Skin epidermis (tissue), 12 donors: ENCODE measurements at regions not wholly inside any gene's neighbourhood (a gene's known extent, or its start where the extent isn't known, plus 50 kb on each side); places are given as distances from the start of the nearest gene placed in this dataset.
A peak's percentile ranks its signal among the peaks of the same experiment; 100 is the strongest.

Experiments used
- H3K27ac ChIP-seq, 21 experiments: fragments of 200-600 bp; sonication (generic) in 11 of 21; one replicate each; pipeline ENCODE4 v1.5.0; 2020; ENCODE audit warnings: mild to moderate bottlenecking in 3 of 21, inconsistent platforms in 2 of 21, moderate library complexity in 2 of 21
- H3K4me3 ChIP-seq, 7 experiments: fragments of 200-600 bp; sonication (generic) in 2 of 7; one replicate each; pipeline ENCODE4 v1.5.0; 2020; ENCODE audit warnings: inconsistent platforms in 2 of 7, mild to moderate bottlenecking in 2 of 7, moderate library complexity in 1 of 7

DNA sequence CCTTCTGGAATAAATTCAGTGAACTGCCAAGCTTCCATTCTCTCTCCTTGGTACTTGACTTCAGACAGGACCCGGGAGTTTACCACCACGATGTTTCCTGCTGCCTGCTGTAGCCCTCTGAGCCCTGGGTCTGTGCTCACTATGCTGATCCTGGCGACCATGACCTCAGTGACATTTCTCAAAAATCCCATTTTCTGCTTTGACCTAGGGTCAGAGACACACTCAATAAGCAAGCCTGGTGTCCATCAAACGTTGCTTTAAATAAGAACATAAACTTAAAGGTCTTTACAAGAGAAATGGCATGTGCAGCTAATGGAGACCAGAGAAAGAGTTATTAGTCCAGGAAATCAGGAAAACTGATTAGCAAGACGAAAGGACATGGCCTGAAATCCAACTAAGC, 509.7 kb upstream of the SULF2 start:
- Histone ChIP-seq H3K4me3 (no peak overlapping the region), H3K27ac (peak overlapping the region in 6 of 21 experiments; percentile 4 to 54 (median 28))

- Histone ChIP-seq H3K27ac (peak overlapping the region in 1 of 21 experiments; percentile 54), H3K4me3 (no peak overlapping the region)
Observed at GRCh38 chr20:48294196-48294595, 508.9 kb upstream of the SULF2 start.

- Histone ChIP-seq H3K4me3 (no peak overlapping the region), H3K27ac (no peak overlapping the region)
Observed at GRCh38 chr20:48293671-48294070, 508.4 kb upstream of the SULF2 start.

DNA sequence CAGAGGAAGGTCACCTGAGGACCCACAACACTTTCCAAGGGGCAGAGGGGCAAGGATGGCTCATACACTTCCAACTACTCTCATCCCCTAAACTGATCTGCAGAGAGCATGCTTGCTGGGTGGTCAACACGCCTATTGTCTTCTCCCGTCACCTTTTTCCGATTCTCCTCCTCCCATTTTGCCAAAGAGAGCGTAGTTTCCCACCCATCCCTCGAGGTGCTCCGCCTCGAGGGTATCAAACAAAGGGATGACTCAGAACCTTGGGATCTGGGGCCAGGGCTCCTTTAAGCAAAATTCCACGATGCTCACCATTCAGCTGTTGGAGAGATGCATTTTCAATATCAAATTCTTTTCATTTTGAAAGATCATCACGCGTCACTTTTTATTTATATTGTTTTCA, 507.5 kb upstream of the SULF2 start:
- no peak overlapping the region for H3K4me3 ChIP-seq
- no peak overlapping the region for H3K27ac ChIP-seq

DNA sequence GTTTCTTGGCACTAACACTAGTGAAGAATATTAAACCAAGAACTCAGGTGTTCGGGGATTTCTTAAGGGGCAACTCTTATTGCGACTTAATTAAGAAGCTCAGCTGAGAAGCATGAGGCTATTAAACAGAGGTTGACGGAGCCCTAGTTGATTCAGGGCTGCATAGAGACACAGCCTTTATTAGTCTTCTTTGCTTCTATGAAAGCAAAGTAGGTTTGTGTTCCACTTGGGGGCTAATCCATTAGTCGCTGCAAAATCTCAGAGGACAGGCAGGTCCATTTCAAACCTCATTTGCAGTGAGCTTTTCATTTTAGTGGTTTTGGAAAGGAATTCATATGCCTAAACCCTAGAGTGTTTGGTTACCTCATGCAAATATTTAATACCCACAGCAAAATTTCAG, 506.6 kb upstream of the SULF2 start:
- Histone ChIP-seq H3K4me3 (no peak overlapping the region), H3K27ac (no peak overlapping the region)

DNA sequence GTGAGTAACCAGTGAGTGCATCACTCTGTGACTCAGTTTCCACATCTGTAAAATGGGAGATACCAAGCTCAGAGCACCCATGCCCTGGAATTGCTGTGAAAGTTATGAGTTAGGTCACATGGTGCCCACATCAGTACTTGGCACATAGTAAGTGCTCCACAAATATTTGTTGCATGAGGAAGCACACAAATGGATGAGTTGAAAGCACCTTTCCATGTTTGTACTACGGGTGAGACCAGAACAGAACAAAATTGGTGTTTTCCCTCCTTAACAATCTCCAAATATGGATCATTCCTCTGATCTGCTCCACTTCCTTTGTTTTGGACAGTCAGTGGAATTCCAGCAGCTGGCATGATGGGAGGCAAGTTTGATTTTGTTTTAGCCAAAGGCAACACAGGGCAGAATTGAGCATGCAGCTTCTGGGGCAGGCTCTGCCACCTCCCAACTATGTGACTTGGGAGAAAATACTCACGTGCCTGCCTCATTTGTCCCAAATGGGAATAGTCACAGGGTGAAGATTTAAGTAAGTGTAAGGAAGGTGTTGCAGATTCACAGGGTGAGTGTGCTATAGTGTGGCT, 503.7 kb upstream of the SULF2 start:
- H3K4me3 ChIP-seq = no peak overlapping the region
- no peak overlapping the region for H3K27ac ChIP-seq

- Histone ChIP-seq H3K27ac (peak overlapping the region in 1 of 21 experiments; percentile 46), H3K4me3 (no peak overlapping the region)
Observed at GRCh38 chr20:48287552-48288170, 502.4 kb upstream of the SULF2 start.

- Histone ChIP-seq H3K4me3 (no peak overlapping the region), H3K27ac (peak overlapping the region in 3 of 21 experiments; percentile 17 to 62 (median 46))
Observed at GRCh38 chr20:48287021-48287494, 501.8 kb upstream of the SULF2 start.

- H3K27ac ChIP-seq = peak overlapping the region in 4 of 21 experiments; percentile 17 to 62 (median 34)
- no peak overlapping the region for H3K4me3 ChIP-seq
Observed at GRCh38 chr20:48286601-48287000, 501.3 kb upstream of the SULF2 start.

DNA sequence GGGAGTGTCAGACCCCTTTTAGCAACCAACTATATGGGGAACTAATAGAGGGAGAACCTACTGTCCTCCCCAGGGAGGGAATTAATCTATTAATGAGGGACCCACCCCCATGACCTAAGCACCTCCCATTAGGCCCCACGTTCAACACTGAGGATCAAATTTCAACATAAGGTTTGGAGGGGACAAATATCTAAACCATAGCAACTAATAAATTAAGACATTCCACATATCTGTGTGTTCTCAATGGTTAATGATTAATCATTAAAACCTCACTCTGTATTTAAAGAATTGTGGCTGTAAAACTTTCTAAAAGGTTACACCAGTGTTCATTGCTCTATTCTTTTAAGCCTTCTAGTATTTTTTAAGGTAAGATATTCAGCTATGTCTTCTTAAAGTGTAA, 500.4 kb upstream of the SULF2 start:
- Histone ChIP-seq H3K27ac (no peak overlapping the region), H3K4me3 (no peak overlapping the region)

- Histone ChIP-seq H3K4me3 (no peak overlapping the region), H3K27ac (no peak overlapping the region)
Observed at GRCh38 chr20:48284837-48285236, 499.6 kb upstream of the SULF2 start.

GRCh38 chr20:48284315-48284714, 499.0 kb upstream of the SULF2 start:
- Histone ChIP-seq H3K27ac (no peak overlapping the region), H3K4me3 (no peak overlapping the region)

DNA sequence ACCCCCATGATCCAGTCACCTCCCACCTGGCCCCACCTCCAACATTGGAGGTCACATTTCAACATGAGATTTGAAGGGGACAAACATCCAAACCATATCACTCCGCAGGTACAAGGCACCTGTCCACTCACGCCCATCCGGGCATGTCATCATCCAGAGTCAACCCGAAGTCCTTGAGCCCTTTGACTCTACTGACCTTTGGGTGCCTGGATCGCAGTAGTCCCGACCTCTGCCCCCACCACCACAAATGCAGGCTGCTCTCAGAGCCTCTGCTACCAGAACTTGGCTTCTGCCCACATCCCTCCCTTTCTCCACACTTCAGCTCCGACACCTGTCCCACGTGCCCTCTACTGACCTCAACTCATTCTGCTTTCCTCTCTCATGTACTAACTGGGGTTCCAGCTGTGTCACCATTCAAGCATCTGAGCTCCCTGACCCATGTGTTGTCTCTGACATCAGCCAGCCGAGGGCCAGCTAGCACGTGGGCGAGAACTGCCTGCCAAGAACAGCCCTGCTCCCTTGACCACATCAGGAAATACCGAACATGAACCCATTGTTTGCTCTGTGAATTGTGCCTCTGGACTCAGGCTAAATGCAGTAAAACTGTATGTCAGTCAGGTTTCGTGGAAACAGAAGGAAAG, 498.3 kb upstream of the SULF2 start:
- peak overlapping the region in 1 of 21 experiments; percentile 22 for H3K27ac ChIP-seq
- H3K4me3 ChIP-seq = no peak overlapping the region

DNA sequence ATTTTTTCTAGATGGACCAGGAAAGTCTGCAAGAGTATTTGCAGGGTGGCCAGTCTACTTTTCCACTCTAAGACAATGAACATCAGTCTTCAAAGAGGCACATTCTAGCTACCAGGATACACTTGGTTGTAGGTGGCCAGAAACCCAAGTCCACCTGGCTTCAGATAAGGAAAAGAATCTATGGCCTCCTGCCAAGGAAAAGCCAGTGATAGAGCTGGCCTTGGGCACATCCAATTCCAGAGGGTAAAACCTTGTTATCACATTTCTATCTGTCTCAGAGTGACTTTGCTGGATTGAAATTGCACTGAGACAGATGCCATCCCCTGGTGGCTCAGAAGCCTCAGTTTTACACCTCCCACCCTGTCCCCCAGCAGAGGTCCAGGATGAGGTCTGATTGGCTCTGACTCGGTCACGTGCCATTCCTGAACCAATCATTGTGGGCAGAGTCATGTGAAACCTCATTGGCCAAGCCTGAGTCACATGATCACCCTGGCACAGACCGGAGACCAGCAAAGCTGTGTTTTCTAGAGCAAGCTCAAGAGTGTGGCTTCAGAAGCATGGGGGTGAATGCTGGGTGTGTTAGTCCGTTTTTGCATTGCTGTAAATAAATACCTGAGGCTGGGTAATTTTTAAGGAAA, 497.4 kb upstream of the SULF2 start:
- Histone ChIP-seq H3K4me3 (no peak overlapping the region), H3K27ac (no peak overlapping the region)

- H3K27ac ChIP-seq = no peak overlapping the region
Observed at GRCh38 chr20:48281501-48281900, 496.2 kb upstream of the SULF2 start.

GRCh38 chr20:48278961-48279481, 493.7 kb upstream of the SULF2 start:
- H3K27ac ChIP-seq = peak overlapping the region in 5 of 21 experiments; percentile 5 to 52 (median 26)
- H3K4me3 ChIP-seq = no peak overlapping the region

More at GRCh38 chr20:48281501-48281900, 496.2 kb upstream of the SULF2 start:
- no peak overlapping the region for H3K4me3 ChIP-seq

GRCh38 chr20:48277266-48277665, 492.0 kb upstream of the SULF2 start:
- peak overlapping the region in 2 of 21 experiments; percentile 4 to 64 for H3K27ac ChIP-seq

DNA sequence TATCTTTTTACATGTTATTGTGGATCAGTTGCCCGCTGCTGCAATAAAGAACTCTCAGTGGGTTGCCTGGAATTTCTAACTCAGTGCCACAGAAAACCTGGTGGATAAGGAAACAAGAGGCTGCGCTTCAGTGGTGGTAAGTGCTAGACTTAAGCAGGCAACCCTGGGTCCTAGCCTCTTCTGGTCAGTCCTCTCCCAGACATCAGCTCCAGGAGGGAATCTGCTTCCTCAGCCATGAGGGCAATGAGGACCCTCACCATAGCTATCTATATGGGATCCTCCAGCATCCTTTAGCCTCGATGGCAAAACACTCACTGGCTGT, 490.7 kb upstream of the SULF2 start:
- Histone ChIP-seq H3K4me3 (no peak overlapping the region), H3K27ac (peak overlapping the region in 3 of 21 experiments; percentile 12 to 64 (median 17))

More at GRCh38 chr20:48277266-48277665, 492.0 kb upstream of the SULF2 start:
- H3K4me3 ChIP-seq = no peak overlapping the region

DNA sequence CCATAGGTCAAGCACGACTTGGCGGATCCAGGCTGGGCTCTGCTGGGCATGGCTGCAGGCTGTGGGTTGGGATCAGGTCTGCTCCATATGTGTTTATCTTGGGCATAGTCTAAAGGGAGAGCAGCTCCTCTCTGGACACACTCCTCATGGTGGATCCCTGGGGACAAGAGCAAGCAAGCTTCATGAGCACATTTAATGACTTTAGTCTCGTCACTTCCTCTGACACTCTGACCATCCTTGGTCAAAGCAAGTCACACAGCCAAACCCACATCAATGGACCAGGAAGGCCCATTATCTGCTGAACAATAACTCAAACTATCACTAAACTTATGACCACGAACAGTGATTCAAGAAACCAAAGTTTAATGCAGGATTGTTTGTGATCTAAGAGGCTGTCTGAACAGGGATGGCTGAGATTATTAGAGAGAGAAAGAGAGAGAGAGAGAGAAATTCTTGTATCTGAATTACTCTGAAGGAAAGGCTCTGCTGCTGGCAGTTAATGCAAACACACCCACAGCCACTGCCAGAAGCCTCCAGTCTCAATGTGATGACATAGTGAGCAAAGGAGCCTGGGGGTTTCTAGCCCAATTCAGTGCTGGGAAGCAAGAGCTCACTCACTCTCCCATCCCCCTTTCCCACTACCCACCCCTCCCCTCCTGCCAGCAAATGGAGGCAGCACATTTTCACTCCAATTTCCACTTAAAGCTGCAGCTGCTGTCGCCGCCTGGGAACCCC, 490.2 kb upstream of the SULF2 start:
- no peak overlapping the region for H3K4me3 ChIP-seq
- H3K27ac ChIP-seq = peak overlapping the region in 1 of 21 experiments; percentile 17

GRCh38 chr20:48273843-48274242, 488.6 kb upstream of the SULF2 start:
- Histone ChIP-seq H3K27ac (no peak overlapping the region), H3K4me3 (no peak overlapping the region)
